ENCODE measurements at regions not wholly inside any gene's neighbourhood (a gene's known extent, or its start where the extent isn't known, plus 50 kb on each side); places are given as distances from the start of the nearest gene placed in this dataset.
"Not testable (repeated sequence)": the region's sequence is repeated elsewhere in the genome, so short reads cannot be mapped to it uniquely, and the experiment has no call there.

GRCh38 chr11:3520905-3521304, 120.9 kb downstream of the ART5 start:
- H2BK15ac ChIP-seq (ENCODE audit: low read depth, low read length); H3K56ac ChIP-seq (ENCODE audit: insufficient read length, low read depth, low read length); H4K91ac ChIP-seq (ENCODE audit: insufficient read length, low read depth, low read length); H4K20me1 ChIP-seq (ENCODE audit: control insufficient read depth, insufficient read depth, insufficient read length); H2BK20ac ChIP-seq (ENCODE audit: low read depth, low read length, poor library complexity, severe bottlenecking); H3K4me2 ChIP-seq (ENCODE audit: insufficient read depth, insufficient read length, low read length); H3K27me3 ChIP-seq (ENCODE audit: insufficient read depth, low read length); H3T11ph ChIP-seq (ENCODE audit: low read length); H2BK5ac ChIP-seq (ENCODE audit: insufficient read length, low read length); H3K18ac ChIP-seq (ENCODE audit: insufficient read length, low read depth, low read length); H3K14ac ChIP-seq (ENCODE audit: insufficient read depth, low read length); H3K4ac ChIP-seq (ENCODE audit: low read depth, low read length); H2AFZ ChIP-seq (ENCODE audit: low read length); H3K9ac ChIP-seq (ENCODE audit: extremely low read depth, insufficient read length, low read length); H4K5ac ChIP-seq (ENCODE audit: insufficient read length, low read depth, low read length); H2BK120ac ChIP-seq (ENCODE audit: low read depth, low read length, poor library complexity, severe bottlenecking); H3K79me2 ChIP-seq (ENCODE audit: insufficient read depth, low read length); H3K27ac ChIP-seq (ENCODE audit: insufficient read length, low read depth, low read length); H2AK5ac ChIP-seq (ENCODE audit: insufficient read length, low read length); H2BK12ac ChIP-seq (ENCODE audit: insufficient read length, low read depth, low read length); H3K27ac Mint-ChIP-seq; H3K23me2 ChIP-seq (ENCODE audit: insufficient read length, low read depth, low read length, poor library complexity, severe bottlenecking); H3K79me1 ChIP-seq (ENCODE audit: insufficient read depth, low read depth, low read length, poor library complexity, severe bottlenecking); H3K27me3 Mint-ChIP-seq (ENCODE audit: low read depth); H4K8ac ChIP-seq (replicated peaks; ENCODE audit: insufficient read length, low read depth, low read length); H3K4me1 ChIP-seq (ENCODE audit: insufficient read depth, low read length); DNase-seq; H3K9me3 ChIP-seq (ENCODE audit: control insufficient read depth, low read depth, low read length); H3K23ac ChIP-seq (ENCODE audit: insufficient read length, low read depth, low read length); H3K4me3 Mint-ChIP-seq; H3K4me1 Mint-ChIP-seq: not testable (repeated sequence)
- peaks cover 4 to 11% (median 10%) of the 10 kb centered on the region in 3 experiments for H3K36me3 Mint-ChIP-seq (ENCODE audit: insufficient read depth in 1 of 3, low read depth in 3 of 3)
- peaks cover 17 to 22% of the 10 kb centered on the region in 2 experiments for H3K9me3 Mint-ChIP-seq

- H3K27me3 Mint-ChIP-seq (ENCODE audit: low read depth); H3T11ph ChIP-seq (ENCODE audit: low read length); H3K27ac Mint-ChIP-seq; H3K27ac ChIP-seq (ENCODE audit: insufficient read length, low read depth, low read length); H4K91ac ChIP-seq (ENCODE audit: insufficient read length, low read depth, low read length); H3K23me2 ChIP-seq (ENCODE audit: insufficient read length, low read depth, low read length, poor library complexity, severe bottlenecking); H3K79me2 ChIP-seq (ENCODE audit: insufficient read depth, low read length); H2BK15ac ChIP-seq (ENCODE audit: low read depth, low read length); H3K4me1 Mint-ChIP-seq; H3K23ac ChIP-seq (ENCODE audit: insufficient read length, low read depth, low read length); H3K4me1 ChIP-seq (ENCODE audit: insufficient read depth, low read length); DNase-seq; H3K4ac ChIP-seq (ENCODE audit: low read depth, low read length); H2AFZ ChIP-seq (ENCODE audit: low read length); H3K79me1 ChIP-seq (ENCODE audit: insufficient read depth, low read depth, low read length, poor library complexity, severe bottlenecking); H3K4me2 ChIP-seq (ENCODE audit: insufficient read depth, insufficient read length, low read length); H2BK120ac ChIP-seq (ENCODE audit: low read depth, low read length, poor library complexity, severe bottlenecking); H4K8ac ChIP-seq (replicated peaks; ENCODE audit: insufficient read length, low read depth, low read length); H2BK5ac ChIP-seq (ENCODE audit: insufficient read length, low read length); H3K14ac ChIP-seq (ENCODE audit: insufficient read depth, low read length); H3K9ac ChIP-seq (ENCODE audit: extremely low read depth, insufficient read length, low read length); H2BK12ac ChIP-seq (ENCODE audit: insufficient read length, low read depth, low read length); H3K27me3 ChIP-seq (ENCODE audit: insufficient read depth, low read length); H2AK5ac ChIP-seq (ENCODE audit: insufficient read length, low read length); H3K18ac ChIP-seq (ENCODE audit: insufficient read length, low read depth, low read length); H2BK20ac ChIP-seq (ENCODE audit: low read depth, low read length, poor library complexity, severe bottlenecking); H4K5ac ChIP-seq (ENCODE audit: insufficient read length, low read depth, low read length); H3K4me3 Mint-ChIP-seq; H4K20me1 ChIP-seq (ENCODE audit: control insufficient read depth, insufficient read depth, insufficient read length); H3K9me3 ChIP-seq (ENCODE audit: control insufficient read depth, low read depth, low read length); H3K56ac ChIP-seq (ENCODE audit: insufficient read length, low read depth, low read length): not testable (repeated sequence)
- H3K9me3 Mint-ChIP-seq, result peaks cover 17 to 22% of the 10 kb centered on the region in 2 experiments
- WGBS (ENCODE audit: extremely low coverage, insufficient read length, low lambda C conversion rate), result no CpG with 5 or more reads among the region's 5 CpGs
- peaks cover 4 to 11% (median 10%) of the 10 kb centered on the region in 3 experiments for H3K36me3 Mint-ChIP-seq (ENCODE audit: insufficient read depth in 1 of 3, low read depth in 3 of 3)
Observed at GRCh38 chr11:3519841-3520240, 122.0 kb downstream of the ART5 start.

Measured in H9 (cell line).